CD4-positive, alpha-beta T cell (primary cell): ENCODE measurements at regions not wholly inside any gene's neighbourhood (a gene's known extent, or its start where the extent isn't known, plus 50 kb on each side); places are given as distances from the start of the nearest gene placed in this dataset.

Experiments
- ATAC-seq: fragments of 200-7000 bp; cut with Tn5 transposase; one replicate; pipeline ENCODE4 v1.10.0; 2022; ENCODE audit warnings: mild to moderate bottlenecking; ENCODE audit not compliant: poor library complexity
- CTCF ChIA-PET: fragments of 350-600 bp; sonication (Branson Sonifier 250); formaldehyde crosslinking; loops from one replicate; lab custom pipeline; 2021; ENCODE audit warnings: antibody characterized with exemption, inconsistent platforms; lab: Charles Lee
- POLR2A ChIA-PET: fragments of 350-600 bp; sonication (Branson Sonifier 250); formaldehyde crosslinking; loops from one replicate; lab custom pipeline; 2021; ENCODE audit warnings: antibody characterized with exemption, inconsistent platforms; lab: Charles Lee
- DNase-seq, 14 experiments: peaks; one replicate each; pipeline ENCODE4 v3.0.0-alpha.2; 2013 to 2020; ENCODE audit warnings: mixed read lengths in 2 of 14
- H3K27ac ChIP-seq, 2 donors: one replicate each; pipeline versions ENCODE4 v1.5.1 to v1.7.0; 2013; ENCODE audit warnings: low read length in 2 of 2, low read depth in 1 of 2, mild to moderate bottlenecking in 1 of 2
- H3K27me3 ChIP-seq, 2 experiments: 1 replicate in 1 of 2; 2 replicates in 1 of 2; pipeline versions ENCODE4 v1.6.1 to v1.7.0; 2013; ENCODE audit warnings: low read length in 2 of 2, control low read depth in 1 of 2, mild to moderate bottlenecking in 1 of 2, moderate library complexity in 1 of 2; ENCODE audit not compliant: insufficient read depth in 2 of 2, control insufficient read depth in 1 of 2
- H3K36me3 ChIP-seq: one replicate; pipeline ENCODE4 v1.6.1; 2013; ENCODE audit warnings: low read length, control low read depth; ENCODE audit not compliant: insufficient read depth
- H3K4me1 ChIP-seq: one replicate; pipeline ENCODE4 v1.6.1; 2013; ENCODE audit warnings: low read length, control low read depth; ENCODE audit not compliant: insufficient read depth
- H3K4me3 ChIP-seq: one replicate; pipeline ENCODE4 v1.5.1; 2013; ENCODE audit warnings: mild to moderate bottlenecking, low read length, moderate library complexity
- H3K9me3 ChIP-seq, 2 experiments: 1 replicate in 1 of 2; 2 replicates in 1 of 2; pipeline versions ENCODE4 v1.6.1 to v1.7.0; 2013; ENCODE audit warnings: low read length in 2 of 2, mild to moderate bottlenecking in 2 of 2, control low read depth in 1 of 2, moderate library complexity in 1 of 2; ENCODE audit not compliant: control insufficient read depth in 1 of 2, insufficient read depth in 1 of 2
- H3K27ac Mint-ChIP-seq: one replicate; pipeline ENCODE4 v1.8.0; 2020; ENCODE audit warnings: mixed read lengths
- H3K27me3 Mint-ChIP-seq: one replicate; pipeline ENCODE4 v1.8.0; 2021; ENCODE audit warnings: mixed read lengths
- H3K36me3 Mint-ChIP-seq: one replicate; pipeline ENCODE4 v1.8.0; 2021; ENCODE audit warnings: low read depth, mixed read lengths
- H3K4me1 Mint-ChIP-seq: one replicate; pipeline ENCODE4 v1.8.0; 2021; ENCODE audit warnings: low read depth, mixed read lengths
- H3K4me3 Mint-ChIP-seq: one replicate; pipeline ENCODE4 v1.8.0; 2020; ENCODE audit warnings: mild to moderate bottlenecking, mixed read lengths
- H3K9me3 Mint-ChIP-seq: one replicate; pipeline ENCODE4 v1.8.0; 2020; ENCODE audit warnings: mixed read lengths
- CTCF ChIP-seq: fragments of 200-600 bp; IDR thresholded peaks from one replicate; pipeline ENCODE4 v1.8.0; 2022; ENCODE audit warnings: antibody characterized with exemption, mild to moderate bottlenecking
- intact Hi-C, 2 experiments: fragments of 100-400 bp; cut with DNase I in 1 of 2; cut with micrococcal nuclease in 1 of 2; formaldehyde crosslinking; loops; one replicate each; pipeline versions ENCODE4 v1.15.1 to v1.9.0; 2023 to 2025; cut with DNase I, micrococcal nuclease

DNA sequence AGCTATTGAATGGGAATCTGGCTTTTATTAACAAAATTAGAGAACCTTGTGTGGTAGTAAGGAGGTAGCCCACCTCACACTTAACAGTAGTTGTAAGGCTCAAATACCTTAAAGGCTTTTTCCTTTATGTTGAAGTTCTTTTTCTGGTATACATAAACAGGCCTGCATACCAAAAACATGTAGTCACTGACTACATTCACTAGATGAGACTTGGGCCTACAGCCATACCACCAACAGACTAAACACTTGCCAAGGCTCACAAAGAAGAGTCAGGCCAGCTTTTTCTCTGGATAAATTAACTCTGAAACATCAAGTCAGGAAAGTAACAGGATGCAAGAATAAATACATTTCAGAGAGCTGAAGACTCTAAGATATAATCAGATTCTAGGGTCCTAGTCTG, 78.6 kb upstream of the MPDZ start:
- TF ChIP-seq CTCF: no peak
- no peak for ATAC-seq
- H3K4me3 ChIP-seq: no peak overlapping the region
- intact Hi-C loops: loop anchor here in 1 of 2 experiments (10.0 kb wide), 1 partner anchor 997 kb away; no protein-coding TSS in a partner anchor
- no peak for DNase-seq
- H3K27me3 Mint-ChIP-seq: no peaks in the 10 kb centered on the region
- H3K36me3 ChIP-seq: no peaks in the 10 kb centered on the region
- ChIA-PET POLR2A (no interaction called here), CTCF (no interaction called here)
- H3K9me3 ChIP-seq: no peaks in the 10 kb centered on the region
- no peaks in the 10 kb centered on the region for H3K4me1 ChIP-seq
- peaks cover 3% of the 10 kb centered on the region for H3K9me3 Mint-ChIP-seq
- H3K27me3 ChIP-seq: no peaks in the 10 kb centered on the region
- no peak overlapping the region for H3K4me3 Mint-ChIP-seq
- H3K4me1 Mint-ChIP-seq: no peaks in the 10 kb centered on the region
- H3K36me3 Mint-ChIP-seq: no peaks in the 10 kb centered on the region
- H3K27ac ChIP-seq: no peak overlapping the region
- H3K27ac Mint-ChIP-seq: no peak overlapping the region

- Mint-ChIP-seq H3K27ac (no peak overlapping the region), H3K4me1 (no peaks in the 10 kb centered on the region), H3K27me3 (no peaks in the 10 kb centered on the region), H3K9me3 (peaks cover 3% of the 10 kb centered on the region), H3K4me3 (no peak overlapping the region), H3K36me3 (no peaks in the 10 kb centered on the region)
- intact Hi-C loops: loop anchor here (5.0 to 10.0 kb wide), 2 partner anchors 998 to 1000 kb away; no protein-coding TSS in a partner anchor
- DNase-seq: no peak
- ChIA-PET CTCF (no interaction called here), POLR2A (no interaction called here)
- H3K4me3 ChIP-seq: no peak overlapping the region
- no peaks in the 10 kb centered on the region for H3K4me1 ChIP-seq
- no peaks in the 10 kb centered on the region for H3K9me3 ChIP-seq
- TF ChIP-seq CTCF: no peak
- H3K27ac ChIP-seq: no peak overlapping the region
- ATAC-seq: no peak
- no peaks in the 10 kb centered on the region for H3K36me3 ChIP-seq
- H3K27me3 ChIP-seq: no peaks in the 10 kb centered on the region
These were observed 75.2 kb upstream of the MPDZ start for GRCh38 chr9:13354733-13355132.

DNA sequence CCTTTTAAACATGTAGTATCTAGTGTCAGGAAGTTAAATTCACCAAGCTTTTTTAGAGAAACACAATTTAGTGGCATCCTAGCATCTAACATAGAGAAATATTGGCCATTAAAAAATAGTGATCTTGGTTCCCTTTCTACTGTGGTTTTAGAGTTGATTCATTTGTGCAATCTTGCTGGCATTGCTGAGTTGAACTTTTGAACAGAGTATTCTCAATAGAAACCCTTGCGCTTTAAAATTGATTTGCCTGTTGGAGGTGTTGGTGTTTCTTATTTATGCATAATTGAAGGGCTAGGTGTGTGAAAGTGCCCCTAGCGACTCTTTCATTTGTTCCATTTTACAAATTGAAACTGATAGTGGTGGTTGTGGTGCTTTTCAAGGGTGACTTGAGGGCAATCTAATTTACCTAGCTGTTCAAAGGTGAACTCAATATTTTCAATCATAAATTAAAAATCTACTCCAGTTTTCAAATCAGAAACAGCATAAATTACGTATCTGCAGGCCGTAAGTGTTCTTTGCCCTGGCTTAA, 73.0 kb upstream of the MPDZ start:
- TF ChIP-seq CTCF: no peak
- Histone ChIP-seq H3K27ac (no peak overlapping the region), H3K9me3 (no peaks in the 10 kb centered on the region), H3K4me1 (no peaks in the 10 kb centered on the region), H3K4me3 (no peak overlapping the region), H3K27me3 (no peaks in the 10 kb centered on the region), H3K36me3 (no peaks in the 10 kb centered on the region)
- no peak overlapping the region for H3K27ac Mint-ChIP-seq
- H3K9me3 Mint-ChIP-seq: peaks cover 3% of the 10 kb centered on the region
- no peaks in the 10 kb centered on the region for H3K36me3 Mint-ChIP-seq
- no peaks in the 10 kb centered on the region for H3K27me3 Mint-ChIP-seq
- ChIA-PET CTCF (no interaction called here), POLR2A (no interaction called here)
- DNase-seq: no peak
- no peak for ATAC-seq
- no peaks in the 10 kb centered on the region for H3K4me1 Mint-ChIP-seq
- intact Hi-C loops: loop anchor here (5.0 to 10.0 kb wide), 2 partner anchors 1000 to 1002 kb away; no protein-coding TSS in a partner anchor
- no peak overlapping the region for H3K4me3 Mint-ChIP-seq
